ENCODE measurements at regions not wholly inside any gene's neighbourhood (a gene's known extent, or its start where the extent isn't known, plus 50 kb on each side); places are given as distances from the start of the nearest gene placed in this dataset.

- Mint-ChIP-seq H3K27ac (ENCODE audit: unreplicated experiment) (no peak overlapping the region), H3K9me3 (ENCODE audit: unreplicated experiment) (peaks cover 30% of the 10 kb centered on the region), H3K4me3 (ENCODE audit: unreplicated experiment) (no peak overlapping the region), H3K36me3 (ENCODE audit: unreplicated experiment) (no peaks in the 10 kb centered on the region), H3K27me3 (ENCODE audit: unreplicated experiment) (no peaks in the 10 kb centered on the region), H3K4me1 (ENCODE audit: unreplicated experiment) (no peaks in the 10 kb centered on the region)
- no peak for TF ChIP-seq CTCF (IDR thresholded peaks at IDR 0.05)
- no peak for DNase-seq (ENCODE audit: extremely low spot score, unreplicated experiment)
These were observed 243.0 kb downstream of the ACTR3B start for GRCh38 chr7:153002572-153002971.

DNA sequence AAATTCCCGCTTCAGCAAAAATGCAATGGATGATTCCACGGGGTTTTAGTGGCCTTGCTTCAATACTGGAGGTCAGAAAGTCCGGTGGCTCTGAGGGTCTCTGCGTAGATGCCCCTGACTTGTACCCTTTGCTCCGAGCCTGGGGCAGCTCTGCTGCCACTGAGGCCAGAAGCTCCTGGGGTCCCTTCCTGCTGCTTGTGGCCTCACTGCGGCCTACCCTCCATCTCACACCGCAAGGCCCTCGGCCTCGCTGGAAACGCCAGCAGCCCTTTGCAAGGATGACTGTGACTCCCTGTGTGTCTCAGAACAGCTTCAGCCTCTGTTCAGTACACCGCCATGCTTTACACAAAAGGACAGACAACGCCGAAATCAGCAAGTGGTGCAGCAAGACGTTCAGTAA is 244.8 kb downstream of the ACTR3B start:
- no peaks in the 10 kb centered on the region for H3K27me3 Mint-ChIP-seq (ENCODE audit: unreplicated experiment)
- no peak for TF ChIP-seq CTCF (IDR thresholded peaks at IDR 0.05)
- H3K27ac Mint-ChIP-seq (ENCODE audit: unreplicated experiment): no peak overlapping the region
- no peaks in the 10 kb centered on the region for H3K36me3 Mint-ChIP-seq (ENCODE audit: unreplicated experiment)
- DNase-seq (ENCODE audit: extremely low spot score, unreplicated experiment): no peak
- no peaks in the 10 kb centered on the region for H3K4me1 Mint-ChIP-seq (ENCODE audit: unreplicated experiment)
- H3K9me3 Mint-ChIP-seq (ENCODE audit: unreplicated experiment): peaks cover 29% of the 10 kb centered on the region
- H3K4me3 Mint-ChIP-seq (ENCODE audit: unreplicated experiment): no peak overlapping the region

DNA sequence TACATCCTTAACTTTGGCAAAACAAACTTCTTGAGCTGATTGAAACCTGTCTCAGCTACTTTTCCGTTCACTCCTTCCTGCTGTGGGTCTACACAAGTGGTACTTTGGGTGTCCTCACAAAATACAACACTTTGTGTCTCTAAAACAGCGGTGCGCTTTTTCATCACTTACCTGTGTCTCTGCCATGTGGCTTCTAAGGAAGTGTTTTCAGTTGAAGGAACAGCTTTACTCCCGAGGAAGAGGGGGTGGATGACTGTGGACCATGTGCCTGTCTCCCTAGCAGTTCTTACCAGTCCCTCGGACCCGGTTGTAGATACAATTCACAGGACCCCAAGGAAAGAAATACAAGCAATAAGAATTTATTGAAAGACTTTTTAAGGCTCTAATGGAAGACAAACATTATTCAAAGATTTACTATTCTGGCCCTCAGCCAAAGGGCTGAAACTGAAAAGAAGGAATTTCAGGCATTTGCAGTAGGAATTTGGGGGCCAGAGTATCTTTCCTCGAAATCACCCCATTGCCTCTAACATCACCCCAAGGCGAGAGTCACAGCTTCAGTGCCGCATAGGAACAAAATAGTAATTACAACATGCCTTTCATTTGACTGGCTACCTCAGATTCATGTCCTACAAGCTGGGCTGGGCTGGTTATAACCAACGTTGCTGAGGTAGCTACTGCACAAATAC is 246.3 kb downstream of the ACTR3B start:
- Mint-ChIP-seq H3K27ac (ENCODE audit: unreplicated experiment) (no peak overlapping the region), H3K27me3 (ENCODE audit: unreplicated experiment) (no peaks in the 10 kb centered on the region), H3K4me1 (ENCODE audit: unreplicated experiment) (no peaks in the 10 kb centered on the region), H3K36me3 (ENCODE audit: unreplicated experiment) (no peaks in the 10 kb centered on the region), H3K9me3 (ENCODE audit: unreplicated experiment) (peaks cover 31% of the 10 kb centered on the region), H3K4me3 (ENCODE audit: unreplicated experiment) (no peak overlapping the region)
- TF ChIP-seq CTCF (IDR thresholded peaks at IDR 0.05): no peak
- no peak for DNase-seq (ENCODE audit: extremely low spot score, unreplicated experiment)

GRCh38 chr7:153006452-153006851 is 246.9 kb downstream of the ACTR3B start:
- TF ChIP-seq CTCF (IDR thresholded peaks at IDR 0.05): no peak
- Mint-ChIP-seq H3K4me1 (ENCODE audit: unreplicated experiment) (no peaks in the 10 kb centered on the region), H3K27me3 (ENCODE audit: unreplicated experiment) (no peaks in the 10 kb centered on the region), H3K9me3 (ENCODE audit: unreplicated experiment) (peaks cover 30% of the 10 kb centered on the region), H3K36me3 (ENCODE audit: unreplicated experiment) (no peaks in the 10 kb centered on the region), H3K4me3 (ENCODE audit: unreplicated experiment) (no peak overlapping the region), H3K27ac (ENCODE audit: unreplicated experiment) (no peak overlapping the region)
- DNase-seq (ENCODE audit: extremely low spot score, unreplicated experiment): no peak

DNA sequence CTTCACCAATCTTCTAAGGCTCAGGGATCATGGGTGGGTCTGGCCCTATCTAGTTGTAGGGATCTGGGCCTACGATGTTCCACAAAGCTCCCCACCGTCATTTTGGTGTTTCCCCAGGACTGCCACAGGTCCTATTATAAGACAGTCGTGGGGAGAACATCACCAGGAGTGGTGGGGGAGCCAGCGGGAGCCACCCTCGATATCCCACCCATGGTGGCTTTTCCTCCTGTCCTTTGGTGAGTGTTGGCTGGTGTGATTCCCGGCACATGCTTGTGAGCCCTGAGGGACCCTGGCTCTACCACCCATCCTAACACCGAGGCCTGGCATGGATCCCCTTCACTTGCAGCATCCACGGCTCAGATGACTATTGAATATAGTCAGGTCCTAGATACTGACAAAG is 247.4 kb downstream of the ACTR3B start:
- DNase-seq (ENCODE audit: extremely low spot score, unreplicated experiment): no peak
- Mint-ChIP-seq H3K4me3 (ENCODE audit: unreplicated experiment) (no peak overlapping the region), H3K9me3 (ENCODE audit: unreplicated experiment) (peaks cover 25% of the 10 kb centered on the region), H3K27ac (ENCODE audit: unreplicated experiment) (no peak overlapping the region), H3K4me1 (ENCODE audit: unreplicated experiment) (no peaks in the 10 kb centered on the region), H3K36me3 (ENCODE audit: unreplicated experiment) (no peaks in the 10 kb centered on the region), H3K27me3 (ENCODE audit: unreplicated experiment) (no peaks in the 10 kb centered on the region)
- no peak for TF ChIP-seq CTCF (IDR thresholded peaks at IDR 0.05)

Measured in osteocyte (in vitro differentiated cells).